Nephron progenitor cell (in vitro differentiated cells): ENCODE measurements at regions not wholly inside any gene's neighbourhood (a gene's known extent, or its start where the extent isn't known, plus 50 kb on each side); places are given as distances from the start of the nearest gene placed in this dataset.

ENCODE experiments used
- DNase-seq: peaks from one replicate; pipeline ENCODE4 v3.0.0; 2021
- H3K27ac Mint-ChIP-seq: 2 replicates; pipeline ENCODE4 v1.8.0; 2021; ENCODE audit warnings: mild to moderate bottlenecking, moderate library complexity, mixed read lengths
- H3K27me3 Mint-ChIP-seq: 2 replicates; pipeline ENCODE4 v1.8.0; 2021; ENCODE audit warnings: mild to moderate bottlenecking, low read depth, mixed read lengths; ENCODE audit not compliant: poor library complexity
- H3K36me3 Mint-ChIP-seq: 2 replicates; pipeline ENCODE4 v1.8.0; 2021; ENCODE audit warnings: low read depth, mixed read lengths
- H3K4me1 Mint-ChIP-seq: 2 replicates; pipeline ENCODE4 v1.8.0; 2021; ENCODE audit warnings: mixed read lengths
- H3K4me3 Mint-ChIP-seq: 2 replicates; pipeline ENCODE4 v1.8.0; 2021; ENCODE audit warnings: mild to moderate bottlenecking, moderate library complexity, mixed read lengths
- H3K9me3 Mint-ChIP-seq: 2 replicates; pipeline ENCODE4 v1.8.0; 2021; ENCODE audit warnings: mild to moderate bottlenecking, moderate library complexity, mixed read lengths
- TF ChIP-seq, protein P1 (sequence below): fragments of 200-600 bp; sonication (generic); IDR thresholded peaks from 2 replicates; pipeline ENCODE4 v1.5.0; 2021; ENCODE audit warnings: antibody characterized with exemption

DNA sequence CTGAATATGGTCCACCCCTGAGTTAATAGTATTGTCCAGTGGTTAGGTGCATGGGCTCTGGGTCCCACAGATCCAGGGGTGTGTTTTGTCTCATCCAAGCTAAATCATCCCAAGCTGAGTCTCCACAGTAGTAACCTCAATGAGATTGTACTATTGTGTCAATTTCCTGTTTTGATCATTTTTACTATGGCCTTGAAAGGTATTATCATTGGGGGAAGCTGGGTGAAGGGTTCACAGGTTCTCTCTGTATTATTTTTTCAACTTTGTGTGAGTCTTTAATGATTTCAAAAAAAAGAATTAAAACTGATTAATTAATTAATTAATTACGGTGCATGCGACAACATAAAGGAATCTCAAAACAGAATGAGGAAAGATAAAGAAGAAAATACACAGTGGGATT lies 266.1 kb downstream of the MN1 start:
- no peaks in the 10 kb centered on the region for H3K36me3 Mint-ChIP-seq
- peaks cover 6% of the 10 kb centered on the region for H3K9me3 Mint-ChIP-seq
- peaks cover 11% of the 10 kb centered on the region for H3K27me3 Mint-ChIP-seq
- TF ChIP-seq, protein P1, sequence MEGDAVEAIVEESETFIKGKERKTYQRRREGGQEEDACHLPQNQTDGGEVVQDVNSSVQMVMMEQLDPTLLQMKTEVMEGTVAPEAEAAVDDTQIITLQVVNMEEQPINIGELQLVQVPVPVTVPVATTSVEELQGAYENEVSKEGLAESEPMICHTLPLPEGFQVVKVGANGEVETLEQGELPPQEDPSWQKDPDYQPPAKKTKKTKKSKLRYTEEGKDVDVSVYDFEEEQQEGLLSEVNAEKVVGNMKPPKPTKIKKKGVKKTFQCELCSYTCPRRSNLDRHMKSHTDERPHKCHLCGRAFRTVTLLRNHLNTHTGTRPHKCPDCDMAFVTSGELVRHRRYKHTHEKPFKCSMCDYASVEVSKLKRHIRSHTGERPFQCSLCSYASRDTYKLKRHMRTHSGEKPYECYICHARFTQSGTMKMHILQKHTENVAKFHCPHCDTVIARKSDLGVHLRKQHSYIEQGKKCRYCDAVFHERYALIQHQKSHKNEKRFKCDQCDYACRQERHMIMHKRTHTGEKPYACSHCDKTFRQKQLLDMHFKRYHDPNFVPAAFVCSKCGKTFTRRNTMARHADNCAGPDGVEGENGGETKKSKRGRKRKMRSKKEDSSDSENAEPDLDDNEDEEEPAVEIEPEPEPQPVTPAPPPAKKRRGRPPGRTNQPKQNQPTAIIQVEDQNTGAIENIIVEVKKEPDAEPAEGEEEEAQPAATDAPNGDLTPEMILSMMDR, result no peak
- no peak overlapping the region for H3K27ac Mint-ChIP-seq
- H3K4me3 Mint-ChIP-seq, result no peak overlapping the region
- peaks cover 60% of the 10 kb centered on the region for H3K4me1 Mint-ChIP-seq
- DNase-seq, result no peak

DNA sequence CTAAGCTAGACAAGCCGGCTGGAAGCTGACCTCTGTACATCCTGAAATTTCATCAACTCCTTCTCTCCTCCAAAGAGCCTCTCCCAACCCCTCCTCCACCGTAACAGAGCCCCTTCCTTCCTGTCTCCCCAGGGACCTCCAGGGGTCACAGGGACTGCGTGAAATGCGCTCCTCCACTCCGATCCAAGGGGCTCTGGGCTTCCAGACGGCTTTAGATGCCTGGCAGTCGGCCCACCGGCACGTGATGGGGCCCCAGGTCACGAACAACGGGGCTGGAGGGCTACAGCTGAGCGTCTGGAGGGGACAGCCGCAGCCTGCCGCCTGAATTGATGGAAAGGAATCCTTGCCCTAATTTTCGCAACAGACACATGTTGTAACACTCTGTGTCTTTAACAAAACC lies 264.1 kb downstream of the MN1 start:
- no peak overlapping the region for H3K4me3 Mint-ChIP-seq
- peak; percentile 69 for DNase-seq
- H3K27me3 Mint-ChIP-seq, result peaks cover 15% of the 10 kb centered on the region
- TF ChIP-seq, protein P1, result no peak
- no peaks in the 10 kb centered on the region for H3K36me3 Mint-ChIP-seq
- H3K4me1 Mint-ChIP-seq, result peaks cover 80% of the 10 kb centered on the region
- H3K27ac Mint-ChIP-seq, result no peak overlapping the region
- H3K9me3 Mint-ChIP-seq, result no peaks in the 10 kb centered on the region

DNA sequence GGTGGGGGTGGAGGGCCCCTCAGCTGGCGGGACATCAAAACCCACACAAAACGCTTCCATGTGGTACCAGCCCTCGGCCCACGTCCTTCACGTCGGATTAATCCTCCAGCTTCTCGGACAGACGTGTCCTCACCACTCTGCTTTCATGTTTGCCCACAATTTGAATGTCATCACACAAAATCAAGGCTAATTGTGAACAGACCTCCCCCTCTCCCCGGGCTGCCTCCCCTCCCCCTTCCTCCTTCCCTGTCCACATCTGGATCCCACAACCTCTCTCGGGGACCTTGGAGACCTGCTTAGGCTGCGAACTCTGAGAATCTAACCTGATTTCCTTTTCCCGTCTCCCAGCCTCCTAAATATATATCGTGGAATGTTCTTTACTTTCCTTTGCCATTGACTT lies 262.9 kb downstream of the MN1 start:
- TF ChIP-seq, protein P1, result no peak
- H3K36me3 Mint-ChIP-seq, result no peaks in the 10 kb centered on the region
- peak overlapping the region; percentile 4 for H3K27ac Mint-ChIP-seq
- peaks cover 16% of the 10 kb centered on the region for H3K27me3 Mint-ChIP-seq
- peaks cover 78% of the 10 kb centered on the region for H3K4me1 Mint-ChIP-seq
- H3K4me3 Mint-ChIP-seq, result no peak overlapping the region
- no peak for DNase-seq
- no peaks in the 10 kb centered on the region for H3K9me3 Mint-ChIP-seq

DNA sequence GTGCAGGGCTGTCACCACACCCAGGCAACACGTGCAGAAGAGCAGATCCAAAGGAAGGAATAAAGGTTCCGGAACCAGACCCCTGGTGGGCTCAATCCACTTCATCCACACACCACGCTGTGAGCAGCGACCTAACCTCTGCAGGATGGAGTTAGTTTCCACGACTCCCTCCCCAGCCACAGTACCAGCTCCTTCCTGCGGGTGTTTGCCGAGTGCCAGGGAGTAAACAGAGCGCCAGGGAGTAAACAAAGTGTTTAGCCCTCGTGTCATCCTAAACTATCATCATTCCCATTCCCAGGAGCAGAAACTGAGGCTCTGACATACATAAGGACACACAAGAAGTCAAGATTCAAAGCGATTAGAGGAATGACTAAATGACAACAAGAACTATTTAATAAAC lies 261.3 kb downstream of the MN1 start:
- TF ChIP-seq, protein P1, result no peak
- H3K36me3 Mint-ChIP-seq, result no peaks in the 10 kb centered on the region
- peaks cover 78% of the 10 kb centered on the region for H3K4me1 Mint-ChIP-seq
- peak overlapping the region; percentile 64 for H3K27ac Mint-ChIP-seq
- no peaks in the 10 kb centered on the region for H3K9me3 Mint-ChIP-seq
- DNase-seq, result no peak
- peaks cover 20% of the 10 kb centered on the region for H3K27me3 Mint-ChIP-seq
- no peak overlapping the region for H3K4me3 Mint-ChIP-seq

DNA sequence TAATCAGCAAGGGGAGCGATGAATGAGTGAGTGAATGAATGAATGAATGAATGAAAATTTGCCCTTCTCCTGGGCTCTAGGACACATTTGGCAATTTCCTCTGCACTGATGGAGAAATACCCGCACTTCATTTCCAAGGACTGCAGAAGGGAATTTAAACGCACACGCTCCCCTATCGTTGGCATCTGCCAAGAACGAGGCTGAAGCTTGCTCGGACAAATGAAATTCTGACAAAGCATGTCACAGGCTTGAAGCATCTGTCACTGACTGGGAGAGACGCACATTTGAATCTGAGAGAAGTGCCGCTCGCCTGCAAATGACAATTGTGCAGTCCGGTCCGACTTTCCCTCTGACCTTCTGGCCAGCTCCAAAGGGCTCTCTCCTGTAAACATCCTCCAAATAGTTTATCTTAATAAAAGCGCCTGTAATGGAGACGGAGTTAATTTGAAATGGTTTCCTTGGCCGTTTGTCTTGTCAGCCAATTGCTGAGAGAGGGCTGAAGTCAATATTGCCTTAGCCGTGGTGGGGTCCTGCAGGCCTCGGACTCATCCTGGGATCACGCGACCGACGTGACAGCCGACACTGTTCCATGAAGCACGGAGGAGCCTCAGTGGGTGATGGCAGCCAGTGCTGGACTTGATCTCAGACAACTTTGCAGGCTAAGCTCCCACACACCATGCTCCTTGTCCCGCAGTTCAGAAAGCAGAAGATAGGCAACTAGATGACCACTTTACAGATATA lies 260.7 kb downstream of the MN1 start:
- peak; percentile 18 for DNase-seq
- peaks cover 82% of the 10 kb centered on the region for H3K4me1 Mint-ChIP-seq
- no peaks in the 10 kb centered on the region for H3K36me3 Mint-ChIP-seq
- peaks cover 21% of the 10 kb centered on the region for H3K27me3 Mint-ChIP-seq
- no peaks in the 10 kb centered on the region for H3K9me3 Mint-ChIP-seq
- TF ChIP-seq, protein P1, result no peak
- no peak overlapping the region for H3K27ac Mint-ChIP-seq
- H3K4me3 Mint-ChIP-seq, result no peak overlapping the region

DNA sequence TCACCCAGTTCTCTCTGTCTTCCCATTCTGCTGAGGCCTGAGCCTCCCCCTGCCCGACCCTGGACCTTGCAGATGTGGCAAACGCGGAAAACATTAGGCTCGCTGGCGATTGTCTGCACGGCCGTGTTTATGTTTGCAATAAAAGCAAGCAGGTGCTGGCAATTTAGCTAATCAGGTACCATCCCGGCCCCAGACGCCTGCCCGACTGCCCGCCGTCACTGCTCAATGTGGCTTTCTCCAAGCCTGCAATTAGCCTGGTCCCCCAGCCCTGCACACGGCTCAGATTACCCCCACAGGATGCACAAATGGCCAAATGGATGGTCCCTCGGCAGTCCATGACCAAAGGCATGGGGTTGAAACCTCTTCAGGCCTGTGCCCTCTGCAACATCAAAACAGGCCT lies 259.7 kb downstream of the MN1 start:
- TF ChIP-seq, protein P1, result no peak
- no peaks in the 10 kb centered on the region for H3K36me3 Mint-ChIP-seq
- peaks cover 85% of the 10 kb centered on the region for H3K4me1 Mint-ChIP-seq
- H3K27ac Mint-ChIP-seq, result no peak overlapping the region
- peaks cover 25% of the 10 kb centered on the region for H3K27me3 Mint-ChIP-seq
- H3K4me3 Mint-ChIP-seq, result peak overlapping the region; percentile 69
- H3K9me3 Mint-ChIP-seq, result no peaks in the 10 kb centered on the region
- peak; percentile 38 for DNase-seq
